Transverse colon (tissue), 3 donors: ENCODE measurements at regions not wholly inside any gene's neighbourhood (a gene's known extent, or its start where the extent isn't known, plus 50 kb on each side); places are given as distances from the start of the nearest gene placed in this dataset.

Experiments
- POLR2A ChIP-seq: fragments of 450-650 bp; IDR thresholded peaks from one replicate; pipeline ENCODE4 v1.6.1; 2016; ENCODE audit warnings: antibody characterized with exemption, mild to moderate bottlenecking, moderate library complexity
- TF ChIP-seq, protein P1 (sequence below), 5 experiments: fragments of 200-600 bp in 3 of 5; fragments of 450-650 bp in 2 of 5; sonication (generic) in 3 of 5; IDR thresholded peaks; 1 replicate in 2 of 5; 2 replicates in 3 of 5; pipeline ENCODE4 v1.5.1; 2016 to 2017; ENCODE audit warnings: antibody characterized with exemption in 5 of 5, inconsistent platforms in 3 of 5, mild to moderate bottlenecking in 2 of 5, moderate library complexity in 1 of 5

DNA sequence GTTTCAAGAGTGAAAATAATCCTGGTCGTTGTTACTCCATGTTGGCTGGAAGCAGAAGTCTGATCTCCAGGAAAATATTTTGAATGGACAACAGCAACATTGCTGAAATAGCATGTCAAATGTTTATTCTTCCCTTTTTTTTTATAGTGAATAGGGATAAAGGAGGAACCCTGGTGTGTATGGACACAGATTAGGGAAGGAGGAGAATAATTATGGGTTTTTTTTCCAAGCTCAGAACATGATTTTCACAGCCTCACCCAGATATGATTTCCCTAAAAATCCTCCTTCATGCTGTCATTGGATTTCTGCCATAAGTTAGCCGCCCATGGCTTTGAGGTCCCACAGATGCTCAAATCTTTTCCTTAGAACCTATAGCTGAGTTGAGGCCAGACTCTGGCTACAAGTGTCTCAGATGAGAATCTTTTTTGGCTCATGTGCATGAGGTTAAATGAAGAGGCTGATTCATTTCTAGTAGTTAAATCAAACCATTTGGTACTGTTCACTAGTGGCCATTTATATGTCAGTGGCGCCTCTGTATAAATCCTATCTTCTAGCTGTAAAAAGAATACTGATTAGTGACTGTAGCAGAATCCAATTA lies 65.5 kb upstream of the LIFR start:
- TF ChIP-seq, protein P1, sequence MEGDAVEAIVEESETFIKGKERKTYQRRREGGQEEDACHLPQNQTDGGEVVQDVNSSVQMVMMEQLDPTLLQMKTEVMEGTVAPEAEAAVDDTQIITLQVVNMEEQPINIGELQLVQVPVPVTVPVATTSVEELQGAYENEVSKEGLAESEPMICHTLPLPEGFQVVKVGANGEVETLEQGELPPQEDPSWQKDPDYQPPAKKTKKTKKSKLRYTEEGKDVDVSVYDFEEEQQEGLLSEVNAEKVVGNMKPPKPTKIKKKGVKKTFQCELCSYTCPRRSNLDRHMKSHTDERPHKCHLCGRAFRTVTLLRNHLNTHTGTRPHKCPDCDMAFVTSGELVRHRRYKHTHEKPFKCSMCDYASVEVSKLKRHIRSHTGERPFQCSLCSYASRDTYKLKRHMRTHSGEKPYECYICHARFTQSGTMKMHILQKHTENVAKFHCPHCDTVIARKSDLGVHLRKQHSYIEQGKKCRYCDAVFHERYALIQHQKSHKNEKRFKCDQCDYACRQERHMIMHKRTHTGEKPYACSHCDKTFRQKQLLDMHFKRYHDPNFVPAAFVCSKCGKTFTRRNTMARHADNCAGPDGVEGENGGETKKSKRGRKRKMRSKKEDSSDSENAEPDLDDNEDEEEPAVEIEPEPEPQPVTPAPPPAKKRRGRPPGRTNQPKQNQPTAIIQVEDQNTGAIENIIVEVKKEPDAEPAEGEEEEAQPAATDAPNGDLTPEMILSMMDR (IDR thresholded peaks at IDR 0.05) = no peak
- TF ChIP-seq POLR2A = no peak
